ENCODE measurements at regions not wholly inside any gene's neighbourhood (a gene's known extent, or its start where the extent isn't known, plus 50 kb on each side); places are given as distances from the start of the nearest gene placed in this dataset.

DNA sequence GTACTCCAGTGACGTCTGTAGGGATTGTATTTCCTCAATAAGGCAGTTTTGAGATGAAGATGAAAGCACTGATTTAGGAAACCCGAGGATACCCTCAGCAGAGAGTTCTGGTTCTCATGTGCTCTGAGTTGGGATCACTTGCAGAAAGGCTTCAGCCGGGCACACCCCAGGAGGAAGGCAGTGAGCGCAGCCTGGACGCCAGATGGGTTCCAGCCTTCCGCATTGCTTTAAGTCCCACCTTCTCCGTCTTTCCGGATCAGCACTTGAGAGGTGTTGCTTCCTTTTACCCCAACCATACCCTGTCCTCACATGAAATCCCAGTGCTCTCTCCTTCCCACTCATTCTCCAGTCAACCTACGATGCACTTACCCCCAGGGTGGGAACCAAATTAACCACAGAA lies 239.5 kb upstream of the CADM1 start:
- H3K27ac ChIP-seq (ENCODE audit: low read length) = no peak overlapping the region
- H3K36me3 ChIP-seq (ENCODE audit: control insufficient read depth, insufficient read depth, low read length) = no peaks in the 10 kb centered on the region
- no peak overlapping the region for H3K4me3 ChIP-seq (ENCODE audit: low read length)
- peaks cover 14% of the 10 kb centered on the region for H3K27me3 ChIP-seq (ENCODE audit: control insufficient read depth, insufficient read depth, low read length)
- no peak for DNase-seq
- WGBS (ENCODE audit: insufficient coverage, low lambda C conversion rate) = 94% methylated on average over 3 of the region's 9 CpGs
- no peaks in the 10 kb centered on the region for H3K9me3 ChIP-seq (ENCODE audit: control insufficient read depth, low read depth, low read length)
- no peaks in the 10 kb centered on the region for H3K4me1 ChIP-seq (ENCODE audit: control insufficient read depth, insufficient read depth, low read length)

DNA sequence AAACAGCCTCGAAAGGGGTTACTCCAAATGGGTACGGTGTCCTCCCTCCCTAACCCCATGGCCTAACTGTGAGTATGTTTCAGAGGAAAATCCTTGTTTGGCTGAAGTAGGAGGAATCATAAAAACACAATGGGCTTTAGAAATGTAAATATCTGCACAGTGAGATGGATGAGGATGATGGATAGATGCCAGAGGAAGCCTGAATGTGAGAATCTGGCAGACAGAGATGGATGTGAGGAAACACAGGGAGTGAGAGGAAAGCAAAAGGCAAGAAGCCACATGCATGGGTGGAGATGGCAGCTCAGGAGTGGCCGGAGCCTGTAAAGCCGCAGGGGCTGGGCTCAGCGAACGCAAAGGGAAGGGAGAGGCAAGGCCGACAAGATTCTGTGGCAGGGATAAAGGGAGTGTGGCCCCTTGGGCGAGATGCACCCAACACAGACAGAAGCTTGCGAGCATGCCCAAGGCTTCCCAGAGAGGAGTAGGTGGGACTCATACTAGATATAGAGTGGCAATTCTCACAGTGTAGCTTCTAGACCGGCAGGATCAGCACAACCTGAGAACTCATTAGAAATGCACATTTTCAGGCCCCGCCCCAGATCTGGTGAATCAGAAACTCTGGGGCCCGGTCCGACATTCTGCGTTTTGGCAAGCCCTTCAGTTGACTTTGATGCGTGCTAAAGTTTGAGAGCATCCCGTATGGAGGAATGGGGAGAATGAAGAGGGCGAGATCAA lies 237.3 kb upstream of the CADM1 start:
- Histone ChIP-seq H3K27ac (ENCODE audit: low read length) (no peak overlapping the region), H3K4me3 (ENCODE audit: low read length) (no peak overlapping the region), H3K36me3 (ENCODE audit: control insufficient read depth, insufficient read depth, low read length) (no peaks in the 10 kb centered on the region), H3K27me3 (ENCODE audit: control insufficient read depth, insufficient read depth, low read length) (peaks cover 5% of the 10 kb centered on the region), H3K4me1 (ENCODE audit: control insufficient read depth, insufficient read depth, low read length) (no peaks in the 10 kb centered on the region), H3K9me3 (ENCODE audit: control insufficient read depth, low read depth, low read length) (no peaks in the 10 kb centered on the region)
- no peak for DNase-seq
- WGBS (ENCODE audit: insufficient coverage, low lambda C conversion rate) = no CpG with 5 or more reads among the region's 17 CpGs

DNA sequence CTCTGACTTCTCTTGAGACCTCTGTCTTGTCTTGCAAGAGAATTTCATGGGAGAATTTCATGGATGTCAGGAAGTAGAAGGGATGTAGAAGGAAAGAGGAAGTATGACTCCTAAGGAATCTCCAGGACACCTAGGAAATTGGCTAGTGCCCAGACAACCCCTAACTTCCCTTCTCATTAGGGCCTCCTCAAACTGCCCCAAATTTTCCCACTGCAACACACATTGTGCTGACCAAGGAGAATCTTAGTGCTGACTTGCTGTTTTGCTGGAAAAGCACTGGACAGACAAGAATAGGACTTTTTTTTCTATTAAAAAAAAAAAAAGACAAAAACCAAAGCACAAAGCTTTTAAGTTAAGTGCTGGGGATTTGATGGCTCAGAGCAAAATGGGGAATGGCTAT lies 236.1 kb upstream of the CADM1 start:
- peaks cover 5% of the 10 kb centered on the region for H3K27me3 ChIP-seq (ENCODE audit: control insufficient read depth, insufficient read depth, low read length)

DNA sequence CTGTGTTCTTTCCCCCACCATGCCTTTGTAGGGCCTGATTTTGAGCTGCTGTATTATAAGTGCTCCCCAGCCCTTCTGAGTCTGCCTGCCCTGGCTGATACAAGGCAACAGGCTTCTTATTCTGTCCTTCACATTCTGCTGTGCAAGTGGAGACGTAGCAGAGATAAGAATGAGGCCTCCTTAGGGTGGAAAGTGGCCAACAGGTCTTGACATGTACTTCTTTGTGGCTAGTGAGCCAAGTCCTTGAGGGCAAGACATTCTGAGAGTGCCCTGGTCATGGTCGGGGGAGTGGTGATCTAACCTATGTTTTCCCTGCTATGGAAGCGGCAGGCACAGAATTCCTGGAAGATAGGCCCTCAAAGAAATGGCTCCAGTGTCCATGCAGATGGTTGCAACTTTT lies 235.7 kb upstream of the CADM1 start:
- no peak for DNase-seq
- H3K4me1 ChIP-seq (ENCODE audit: control insufficient read depth, insufficient read depth, low read length) = no peaks in the 10 kb centered on the region
- no peak overlapping the region for H3K27ac ChIP-seq (ENCODE audit: low read length)
- H3K36me3 ChIP-seq (ENCODE audit: control insufficient read depth, insufficient read depth, low read length) = no peaks in the 10 kb centered on the region
- H3K4me3 ChIP-seq (ENCODE audit: low read length) = no peak overlapping the region
- no peaks in the 10 kb centered on the region for H3K9me3 ChIP-seq (ENCODE audit: control insufficient read depth, low read depth, low read length)
- H3K27me3 ChIP-seq (ENCODE audit: control insufficient read depth, insufficient read depth, low read length) = peaks cover 5% of the 10 kb centered on the region
- WGBS (ENCODE audit: insufficient coverage, low lambda C conversion rate) = 100% methylated on average over 1 of the region's 3 CpGs

More for the DNA sequence above, 236.1 kb upstream of the CADM1 start:
- Histone ChIP-seq H3K4me3 (ENCODE audit: low read length) (no peak overlapping the region), H3K4me1 (ENCODE audit: control insufficient read depth, insufficient read depth, low read length) (no peaks in the 10 kb centered on the region), H3K36me3 (ENCODE audit: control insufficient read depth, insufficient read depth, low read length) (no peaks in the 10 kb centered on the region), H3K9me3 (ENCODE audit: control insufficient read depth, low read depth, low read length) (no peaks in the 10 kb centered on the region), H3K27ac (ENCODE audit: low read length) (no peak overlapping the region)
- no peak for DNase-seq

DNA sequence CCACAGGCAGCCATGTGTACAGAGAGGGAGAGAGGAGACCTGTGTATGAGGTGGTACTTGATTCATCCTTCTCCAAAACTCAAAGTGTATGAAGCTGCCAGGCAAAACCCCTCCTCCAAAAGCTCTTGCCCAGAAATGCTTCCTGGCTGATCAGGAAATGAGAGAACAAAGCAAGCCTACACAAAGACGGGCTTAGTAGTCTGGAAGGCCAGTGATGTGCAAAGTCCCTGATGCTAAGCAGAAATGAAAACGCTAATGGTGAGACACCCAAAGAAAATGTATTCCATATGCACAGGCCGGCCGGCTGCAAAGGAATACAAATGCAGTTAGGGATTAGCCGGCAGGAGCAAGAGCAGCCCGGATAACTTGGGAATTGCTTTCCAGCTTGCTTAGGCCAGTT lies 234.9 kb upstream of the CADM1 start:
- Histone ChIP-seq H3K9me3 (ENCODE audit: control insufficient read depth, low read depth, low read length) (no peaks in the 10 kb centered on the region), H3K36me3 (ENCODE audit: control insufficient read depth, insufficient read depth, low read length) (no peaks in the 10 kb centered on the region), H3K4me1 (ENCODE audit: control insufficient read depth, insufficient read depth, low read length) (no peaks in the 10 kb centered on the region), H3K27ac (ENCODE audit: low read length) (no peak overlapping the region), H3K27me3 (ENCODE audit: control insufficient read depth, insufficient read depth, low read length) (peaks cover 9% of the 10 kb centered on the region), H3K4me3 (ENCODE audit: low read length) (no peak overlapping the region)
- DNase-seq = no peak
- WGBS (ENCODE audit: insufficient coverage, low lambda C conversion rate) = no CpG with 5 or more reads among the region's 6 CpGs

DNA sequence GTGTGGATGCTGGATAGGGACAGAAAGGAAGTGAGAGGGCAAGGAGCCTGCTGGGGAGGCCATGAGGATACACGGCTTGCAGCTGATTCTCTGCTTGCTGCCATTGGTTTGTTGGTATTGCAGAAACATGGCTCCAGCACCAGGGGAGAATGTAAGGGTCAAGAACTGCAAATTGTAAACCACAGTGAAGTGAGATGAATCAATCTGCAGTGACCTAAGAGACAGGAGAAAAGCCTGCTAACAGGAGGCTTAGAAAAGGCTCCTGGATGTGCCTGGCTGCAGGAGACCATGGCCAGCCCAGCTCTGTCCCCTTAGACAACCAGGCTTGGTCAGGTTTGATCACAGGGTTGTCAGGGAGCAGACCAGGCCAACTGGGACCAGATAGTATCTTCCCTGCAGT lies 233.7 kb upstream of the CADM1 start:
- Histone ChIP-seq H3K9me3 (ENCODE audit: control insufficient read depth, low read depth, low read length) (no peaks in the 10 kb centered on the region), H3K27ac (ENCODE audit: low read length) (no peak overlapping the region), H3K4me1 (ENCODE audit: control insufficient read depth, insufficient read depth, low read length) (no peaks in the 10 kb centered on the region), H3K4me3 (ENCODE audit: low read length) (no peak overlapping the region), H3K36me3 (ENCODE audit: control insufficient read depth, insufficient read depth, low read length) (no peaks in the 10 kb centered on the region), H3K27me3 (ENCODE audit: control insufficient read depth, insufficient read depth, low read length) (peaks cover 12% of the 10 kb centered on the region)
- no peak for DNase-seq
- whole genome bisulfite sequencing (ENCODE audit: insufficient coverage, low lambda C conversion rate) = no CpG with 5 or more reads among the region's 1 CpG

DNA sequence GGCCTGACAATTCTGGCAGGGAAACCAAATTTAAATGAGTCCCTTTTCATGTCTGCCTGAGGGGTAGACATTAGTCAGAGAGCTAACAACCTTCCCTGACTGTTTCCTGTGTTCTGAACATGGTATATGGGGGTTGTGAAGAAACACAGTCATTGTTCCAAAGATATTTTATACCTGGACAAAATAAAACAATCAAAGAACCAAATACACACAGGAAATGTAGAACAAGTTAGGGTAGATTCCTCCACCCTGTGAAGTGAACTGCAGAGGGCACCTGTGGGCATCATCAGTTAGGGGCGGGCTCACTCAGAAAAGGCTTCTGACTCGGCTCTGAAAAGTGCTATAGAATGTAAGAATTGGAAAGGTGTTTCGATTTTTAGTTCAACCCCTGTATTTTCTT lies 231.9 kb upstream of the CADM1 start:
- DNase-seq = no peak
- WGBS (ENCODE audit: insufficient coverage, low lambda C conversion rate) = 80% methylated on average over 1 of the region's 3 CpGs
- Histone ChIP-seq H3K27me3 (ENCODE audit: control insufficient read depth, insufficient read depth, low read length) (peaks cover 6% of the 10 kb centered on the region), H3K4me3 (ENCODE audit: low read length) (no peak overlapping the region), H3K36me3 (ENCODE audit: control insufficient read depth, insufficient read depth, low read length) (no peaks in the 10 kb centered on the region), H3K4me1 (ENCODE audit: control insufficient read depth, insufficient read depth, low read length) (no peaks in the 10 kb centered on the region), H3K27ac (ENCODE audit: low read length) (no peak overlapping the region), H3K9me3 (ENCODE audit: control insufficient read depth, low read depth, low read length) (no peaks in the 10 kb centered on the region)

DNA sequence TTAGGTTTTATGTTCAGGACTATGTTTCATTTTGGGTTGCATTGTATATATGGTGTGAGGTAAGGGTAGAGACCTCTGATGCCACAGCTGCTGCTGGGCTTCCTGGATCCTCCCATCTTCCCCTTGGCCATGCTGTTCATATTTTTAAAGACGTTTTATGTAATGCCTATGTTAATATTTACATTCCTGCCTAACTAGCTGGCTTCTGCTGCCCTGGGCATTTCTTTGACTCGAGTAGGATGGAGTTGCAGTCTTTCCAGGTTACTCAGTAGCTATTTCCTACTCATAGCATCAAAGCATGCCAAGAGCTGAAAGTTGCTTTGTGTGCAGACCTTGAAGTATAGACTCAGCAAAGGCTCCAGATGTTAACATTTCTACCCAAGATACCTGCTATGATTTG lies 220.5 kb upstream of the CADM1 start:
- WGBS (ENCODE audit: insufficient coverage, low lambda C conversion rate) = 50% methylated on average over 1 of the region's 2 CpGs
- H3K27ac ChIP-seq (ENCODE audit: low read length) = no peak overlapping the region
- H3K4me3 ChIP-seq (ENCODE audit: low read length) = no peak overlapping the region
- no peaks in the 10 kb centered on the region for H3K9me3 ChIP-seq (ENCODE audit: control insufficient read depth, low read depth, low read length)
- H3K4me1 ChIP-seq (ENCODE audit: control insufficient read depth, insufficient read depth, low read length) = no peaks in the 10 kb centered on the region
- no peak for DNase-seq
- no peaks in the 10 kb centered on the region for H3K36me3 ChIP-seq (ENCODE audit: control insufficient read depth, insufficient read depth, low read length)
- no peaks in the 10 kb centered on the region for H3K27me3 ChIP-seq (ENCODE audit: control insufficient read depth, insufficient read depth, low read length)

DNA sequence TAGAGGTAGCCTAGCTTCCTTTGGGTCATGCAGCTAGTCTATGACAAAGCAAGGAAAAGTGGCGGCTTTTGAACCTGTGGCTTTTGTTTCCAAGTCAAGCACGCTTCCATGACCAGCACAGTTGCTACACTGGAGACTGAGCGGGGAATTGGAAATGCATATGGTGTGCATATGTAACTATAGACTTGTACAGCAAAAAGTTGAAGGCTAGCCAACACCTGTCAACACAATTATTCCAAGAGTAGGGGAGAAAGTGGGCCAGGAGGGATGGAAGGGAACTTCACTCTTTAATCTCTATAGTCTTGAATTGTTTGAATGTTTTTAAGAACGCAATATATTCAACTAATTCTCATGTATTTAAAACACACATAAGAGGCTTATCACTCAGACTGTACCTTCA lies 218.5 kb upstream of the CADM1 start:
- no peaks in the 10 kb centered on the region for H3K27me3 ChIP-seq (ENCODE audit: control insufficient read depth, insufficient read depth, low read length)
- no peak overlapping the region for H3K27ac ChIP-seq (ENCODE audit: low read length)
- H3K4me1 ChIP-seq (ENCODE audit: control insufficient read depth, insufficient read depth, low read length) = no peaks in the 10 kb centered on the region
- no peak overlapping the region for H3K4me3 ChIP-seq (ENCODE audit: low read length)
- DNase-seq = no peak
- H3K9me3 ChIP-seq (ENCODE audit: control insufficient read depth, low read depth, low read length) = no peaks in the 10 kb centered on the region
- no peaks in the 10 kb centered on the region for H3K36me3 ChIP-seq (ENCODE audit: control insufficient read depth, insufficient read depth, low read length)
- no CpG with 5 or more reads among the region's 4 CpGs for WGBS (ENCODE audit: insufficient coverage, low lambda C conversion rate)

DNA sequence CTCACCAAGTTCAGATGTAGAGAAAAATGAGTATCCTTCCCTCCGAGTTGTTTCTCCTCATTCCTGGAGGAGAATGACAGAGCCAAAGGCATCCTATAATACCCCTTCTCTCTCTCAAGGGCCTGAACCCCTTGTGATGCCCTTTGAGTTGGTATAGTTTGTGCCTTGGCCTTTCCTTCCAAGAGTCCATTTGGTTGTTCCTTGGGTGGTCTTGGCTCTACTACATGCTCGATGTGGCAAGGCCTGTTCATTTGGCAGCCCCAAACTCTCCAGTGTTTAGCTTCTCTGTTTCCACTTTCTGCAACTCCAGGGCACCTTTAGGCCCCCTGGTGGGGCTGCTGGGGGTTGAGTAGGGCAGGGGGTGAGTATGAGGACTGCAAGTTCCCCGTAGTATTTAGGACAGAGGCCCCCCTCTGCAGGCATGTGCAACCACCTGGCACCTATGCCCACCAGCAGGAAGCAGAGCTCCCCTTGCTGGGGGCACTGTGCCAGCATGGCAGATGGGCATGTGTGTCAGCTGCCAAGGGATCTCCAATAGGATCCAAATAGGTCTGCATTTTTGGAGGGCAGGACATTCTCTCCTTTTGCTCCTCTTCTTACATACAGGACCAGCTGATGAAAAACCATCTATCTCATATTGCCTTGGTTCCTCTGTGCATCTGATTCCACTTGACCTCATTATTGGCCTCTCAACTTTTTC lies 217.2 kb upstream of the CADM1 start:
- H3K4me1 ChIP-seq (ENCODE audit: control insufficient read depth, insufficient read depth, low read length) = no peaks in the 10 kb centered on the region
- DNase-seq = no peak
- no peaks in the 10 kb centered on the region for H3K36me3 ChIP-seq (ENCODE audit: control insufficient read depth, insufficient read depth, low read length)
- no peaks in the 10 kb centered on the region for H3K9me3 ChIP-seq (ENCODE audit: control insufficient read depth, low read depth, low read length)
- H3K27me3 ChIP-seq (ENCODE audit: control insufficient read depth, insufficient read depth, low read length) = no peaks in the 10 kb centered on the region
- no peak overlapping the region for H3K4me3 ChIP-seq (ENCODE audit: low read length)
- no peak overlapping the region for H3K27ac ChIP-seq (ENCODE audit: low read length)
- no CpG with 5 or more reads among the region's 3 CpGs for WGBS (ENCODE audit: insufficient coverage, low lambda C conversion rate)

All from large intestine (tissue), 3 donors.